Endothelial cell of umbilical vein (primary cell): ENCODE measurements at regions not wholly inside any gene's neighbourhood (a gene's known extent, or its start where the extent isn't known, plus 50 kb on each side); places are given as distances from the start of the nearest gene placed in this dataset.

Experiments
- BruUV-seq: library from RNA; stranded (reverse); fragments of 400-500 nt; replicated peaks from 2 replicates; lab custom pipeline; 2021; lab: Mats Ljungman, UMichigan
- CTCF ChIA-PET: fragments of 300-600, 350-600 bp; sonication (Branson Sonifier 250); formaldehyde crosslinking; loops from one replicate; lab custom pipeline; 2021; ENCODE audit warnings: antibody characterized with exemption, inconsistent platforms; lab: Charles Lee
- POLR2A ChIA-PET: fragments of 300-600, 350-600 bp; sonication (Branson Sonifier 250); formaldehyde crosslinking; loops from one replicate; lab custom pipeline; 2021; ENCODE audit warnings: antibody characterized with exemption, inconsistent platforms; lab: Charles Lee
- DNase-seq: peaks from one replicate; pipeline ENCODE4 v3.0.0-alpha.2; 2011; ENCODE audit warnings: low read depth, low spot score
- FAIRE-seq: peaks from 2 replicates; lab custom pipeline; 2011; peaks lifted over from hg19 to GRCh38; lab: Jason Lieb, UNC
- H2AFZ ChIP-seq: 2 replicates; pipeline ENCODE4 v1.6.0; 2012; ENCODE audit warnings: low read depth, low read length, control low read depth, inconsistent platforms
- H3K27ac ChIP-seq: 2 replicates; pipeline ENCODE4 v1.5.1; 2011; ENCODE audit warnings: low read depth, mild to moderate bottlenecking, control low read depth, low read length, moderate library complexity; ENCODE audit not compliant: insufficient read depth
- H3K27me3 ChIP-seq, 2 experiments: 2 replicates each; pipeline versions ENCODE4 v1.6.0 to v1.6.1; 2011; ENCODE audit warnings: low read length in 2 of 2, mixed read lengths in 1 of 2; ENCODE audit not compliant: control insufficient read depth in 2 of 2, insufficient read depth in 2 of 2
- H3K36me3 ChIP-seq, 2 experiments: 2 replicates in 1 of 2; 3 replicates in 1 of 2; pipeline ENCODE4 v1.5.1; 2011; ENCODE audit warnings: low read length in 2 of 2, mild to moderate bottlenecking in 1 of 2, moderate library complexity in 1 of 2; ENCODE audit not compliant: control insufficient read depth in 2 of 2, insufficient read depth in 2 of 2; ENCODE audit errors: extremely low read depth in 1 of 2
- H3K4me1 ChIP-seq: 3 replicates; pipeline ENCODE4 v1.5.1; 2011; ENCODE audit warnings: mild to moderate bottlenecking, low read length; ENCODE audit not compliant: control insufficient read depth, insufficient read depth; ENCODE audit errors: extremely low read depth
- H3K4me2 ChIP-seq: 2 replicates; pipeline ENCODE4 v1.6.1; 2011; ENCODE audit warnings: low read length, control low read depth, mixed read lengths; ENCODE audit not compliant: insufficient read depth
- H3K4me3 ChIP-seq, 3 experiments: fragments of 200-600 bp in 1 of 3; sonication (generic), shearing (Covaris generic) in 1 of 3; replicated peaks in 1 of 3; 2 replicates each; pipeline ENCODE4 v1.5.1; 2011 to 2016; ENCODE audit warnings: control low read depth in 3 of 3, low read length in 3 of 3, mild to moderate bottlenecking in 2 of 3, inconsistent platforms in 1 of 3, low read depth in 1 of 3, moderate library complexity in 1 of 3; ENCODE audit not compliant: insufficient read depth in 1 of 3
- H3K79me2 ChIP-seq: 2 replicates; pipeline ENCODE4 v1.6.0; 2012; ENCODE audit warnings: low read length, inconsistent platforms; ENCODE audit not compliant: control insufficient read depth, insufficient read depth
- H3K9ac ChIP-seq: replicated peaks from 2 replicates; pipeline ENCODE3; 2011; ENCODE audit warnings: low read length, control low read depth; ENCODE audit not compliant: insufficient read depth; ENCODE audit errors: extremely low read depth
- H3K9me1 ChIP-seq: replicated peaks from 3 replicates; pipeline ENCODE4 v1.6.0; 2011; ENCODE audit warnings: mild to moderate bottlenecking, low read length; ENCODE audit not compliant: control insufficient read depth, insufficient read depth; ENCODE audit errors: extremely low read depth
- H3K9me3 ChIP-seq: replicated peaks from 2 replicates; pipeline ENCODE4 v1.5.1; 2012; ENCODE audit warnings: low read length, inconsistent platforms; ENCODE audit not compliant: control insufficient read depth, insufficient read depth
- H4K20me1 ChIP-seq: replicated peaks from 2 replicates; pipeline ENCODE3; 2011; ENCODE audit warnings: mild to moderate bottlenecking, low read length; ENCODE audit not compliant: control insufficient read depth, insufficient read depth; ENCODE audit errors: extremely low read depth
- EZH2 ChIP-seq: IDR thresholded peaks from 2 replicates; pipeline ENCODE4 v1.6.1; 2012; ENCODE audit warnings: borderline replicate concordance, low read depth, mild to moderate bottlenecking, moderate library complexity, low read length, inconsistent platforms; ENCODE audit not compliant: severe bottlenecking
- FOS ChIP-seq: IDR thresholded peaks from 2 replicates; pipeline ENCODE4 v1.6.1; 2011; ENCODE audit warnings: mild to moderate bottlenecking, low read length, moderate library complexity, borderline replicate concordance; ENCODE audit not compliant: insufficient read depth
- GATA2 ChIP-seq: IDR thresholded peaks from 2 replicates; pipeline ENCODE4 v1.7.0; 2011; ENCODE audit warnings: low read depth, mild to moderate bottlenecking, moderate library complexity, mixed read lengths, low read length; ENCODE audit not compliant: insufficient read length, insufficient read depth
- JUN ChIP-seq: IDR thresholded peaks from 2 replicates; pipeline ENCODE4 v1.6.1; 2011; ENCODE audit warnings: borderline replicate concordance, low read depth; ENCODE audit not compliant: insufficient read length, insufficient read depth
- MYC ChIP-seq: IDR thresholded peaks from one replicate; pipeline ENCODE4 v1.6.1; 2011; ENCODE audit warnings: mild to moderate bottlenecking, low read depth, low read length
- POLR2A ChIP-seq: IDR thresholded peaks from 2 replicates; pipeline ENCODE4 v1.6.1; 2012; ENCODE audit warnings: low read depth, mild to moderate bottlenecking, control low read depth, low read length
- POLR2AphosphoS5 ChIP-seq: IDR thresholded peaks from 2 replicates; pipeline ENCODE4 v1.6.1; 2012; ENCODE audit warnings: low read depth, mild to moderate bottlenecking, control low read depth, low read length, moderate library complexity; ENCODE audit not compliant: insufficient read depth
- dilution Hi-C: fragments of 300-500 bp; cut with MboI; formaldehyde crosslinking; loops from one replicate; pipeline ENCODE4 v1.15.0; 2019; ENCODE audit warnings: low sequenced_read_pairs; ENCODE audit not compliant: extremely low pct_ligation_motif_present
- intact Hi-C: fragments of 100-400 bp; cut with micrococcal nuclease; formaldehyde crosslinking; loops from one replicate; pipeline ENCODE4 v1.10.0; 2022
- TF ChIP-seq, protein P1 (sequence below), 2 donors: IDR thresholded peaks; 1 replicate in 1 of 2; 2 replicates in 1 of 2; pipeline ENCODE4 v1.5.1; 2011; ENCODE audit warnings: low read length in 2 of 2, mild to moderate bottlenecking in 2 of 2, moderate library complexity in 2 of 2, control low read depth in 1 of 2, inconsistent platforms in 1 of 2, low read depth in 1 of 2; ENCODE audit not compliant: insufficient read depth in 1 of 2; ENCODE audit errors: extremely low read depth in 1 of 2
- TF ChIP-seq, protein P2 (sequence below): IDR thresholded peaks from 2 replicates; pipeline ENCODE4 v1.6.1; 2011; ENCODE audit not compliant: insufficient read depth, insufficient read length

DNA sequence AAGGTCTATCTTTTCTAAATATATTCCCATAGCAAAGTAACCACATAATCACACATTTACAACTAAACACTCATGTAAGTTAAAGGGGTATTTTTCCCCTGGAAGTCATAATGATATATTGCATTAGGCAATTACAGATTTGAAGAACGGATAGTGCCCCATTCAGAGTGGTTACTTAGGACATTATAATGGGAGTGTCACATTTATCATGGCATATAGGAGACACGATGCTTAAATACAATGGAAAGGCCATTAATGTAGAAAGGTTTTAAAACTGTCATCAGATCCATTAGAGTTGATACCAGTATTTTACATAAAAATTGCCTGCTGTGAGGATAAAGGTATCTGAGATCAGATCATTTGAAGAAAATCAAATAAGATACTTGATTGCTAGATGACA is 582.0 kb upstream of the SEMA6D start:
- DNase-seq (no peak), FAIRE-seq (no peak)
- CTCF ChIA-PET, result no interaction called here
- H3K9me1 ChIP-seq, result no peaks in the 10 kb centered on the region
- no peak overlapping the region for H3K4me2 ChIP-seq
- BruUV-seq, result no TSS peak
- no peak overlapping the region for H3K9ac ChIP-seq
- H4K20me1 ChIP-seq, result no peaks in the 10 kb centered on the region
- no peaks in the 10 kb centered on the region for H3K9me3 ChIP-seq
- no peaks in the 10 kb centered on the region for H3K36me3 ChIP-seq
- no peaks in the 10 kb centered on the region for H3K4me1 ChIP-seq
- no peak overlapping the region for H3K4me3 ChIP-seq
- dilution Hi-C loops, result no loop called here
- H3K27ac ChIP-seq, result no peak overlapping the region
- TF ChIP-seq POLR2AphosphoS5, result no peak
- TF ChIP-seq, protein P1, sequence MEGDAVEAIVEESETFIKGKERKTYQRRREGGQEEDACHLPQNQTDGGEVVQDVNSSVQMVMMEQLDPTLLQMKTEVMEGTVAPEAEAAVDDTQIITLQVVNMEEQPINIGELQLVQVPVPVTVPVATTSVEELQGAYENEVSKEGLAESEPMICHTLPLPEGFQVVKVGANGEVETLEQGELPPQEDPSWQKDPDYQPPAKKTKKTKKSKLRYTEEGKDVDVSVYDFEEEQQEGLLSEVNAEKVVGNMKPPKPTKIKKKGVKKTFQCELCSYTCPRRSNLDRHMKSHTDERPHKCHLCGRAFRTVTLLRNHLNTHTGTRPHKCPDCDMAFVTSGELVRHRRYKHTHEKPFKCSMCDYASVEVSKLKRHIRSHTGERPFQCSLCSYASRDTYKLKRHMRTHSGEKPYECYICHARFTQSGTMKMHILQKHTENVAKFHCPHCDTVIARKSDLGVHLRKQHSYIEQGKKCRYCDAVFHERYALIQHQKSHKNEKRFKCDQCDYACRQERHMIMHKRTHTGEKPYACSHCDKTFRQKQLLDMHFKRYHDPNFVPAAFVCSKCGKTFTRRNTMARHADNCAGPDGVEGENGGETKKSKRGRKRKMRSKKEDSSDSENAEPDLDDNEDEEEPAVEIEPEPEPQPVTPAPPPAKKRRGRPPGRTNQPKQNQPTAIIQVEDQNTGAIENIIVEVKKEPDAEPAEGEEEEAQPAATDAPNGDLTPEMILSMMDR (IDR thresholded peaks at IDR 0.05; ENCODE audit: extremely low read depth in 1 of 2, insufficient read depth in 1 of 2, low read depth in 1 of 2, low read length in 2 of 2), result no peak
- H2AFZ ChIP-seq, result no peak overlapping the region
- intact Hi-C loops, result no loop called here
- no peaks in the 10 kb centered on the region for H3K27me3 ChIP-seq
- H3K79me2 ChIP-seq, result no peaks in the 10 kb centered on the region
- POLR2A ChIA-PET, result no interaction called here

DNA sequence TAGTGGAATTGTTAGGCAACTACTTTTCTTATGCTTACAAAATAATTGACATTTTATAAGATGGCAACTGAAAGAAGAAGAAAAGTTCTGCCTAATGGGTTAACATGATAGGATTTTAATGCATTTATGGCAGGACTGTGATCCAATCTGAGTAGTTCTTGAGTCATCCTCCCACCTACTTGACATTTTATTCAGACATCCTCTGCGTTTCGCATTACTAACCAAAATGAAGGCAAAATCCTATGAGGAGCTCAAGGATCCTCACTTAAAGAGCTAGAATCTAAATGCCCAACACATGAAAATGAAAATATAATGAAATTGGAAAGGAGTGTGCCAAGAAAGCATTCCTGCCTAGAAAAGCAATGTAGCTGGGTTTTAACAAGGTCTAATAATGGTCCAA is 581.1 kb upstream of the SEMA6D start:
- no peaks in the 10 kb centered on the region for H3K79me2 ChIP-seq
- H2AFZ ChIP-seq, result no peak overlapping the region
- no peaks in the 10 kb centered on the region for H3K9me1 ChIP-seq
- dilution Hi-C loops, result no loop called here
- no peak overlapping the region for H3K4me3 ChIP-seq
- POLR2A ChIA-PET, result no interaction called here
- H3K4me2 ChIP-seq, result no peak overlapping the region
- intact Hi-C loops, result no loop called here
- no peak overlapping the region for H3K9ac ChIP-seq
- no peaks in the 10 kb centered on the region for H3K36me3 ChIP-seq
- FAIRE-seq (no peak), DNase-seq (no peak)
- no peaks in the 10 kb centered on the region for H3K27me3 ChIP-seq
- TF ChIP-seq POLR2AphosphoS5 (no peak), JUN (no peak), POLR2A (no peak), EZH2 (no peak), GATA2 (no peak), FOS (no peak), MYC (no peak)
- TF ChIP-seq, protein P1 (IDR thresholded peaks at IDR 0.05; ENCODE audit: extremely low read depth in 1 of 2, insufficient read depth in 1 of 2, low read depth in 1 of 2, low read length in 2 of 2), result no peak
- TF ChIP-seq, protein P2, sequence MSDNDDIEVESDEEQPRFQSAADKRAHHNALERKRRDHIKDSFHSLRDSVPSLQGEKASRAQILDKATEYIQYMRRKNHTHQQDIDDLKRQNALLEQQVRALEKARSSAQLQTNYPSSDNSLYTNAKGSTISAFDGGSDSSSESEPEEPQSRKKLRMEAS, result no peak
- H3K4me1 ChIP-seq, result no peaks in the 10 kb centered on the region
- no peaks in the 10 kb centered on the region for H3K9me3 ChIP-seq
- no TSS peak for BruUV-seq
- CTCF ChIA-PET, result no interaction called here
- H3K27ac ChIP-seq, result no peak overlapping the region
- H4K20me1 ChIP-seq, result no peaks in the 10 kb centered on the region
